AG09309 (cell line): ENCODE measurements at regions not wholly inside any gene's neighbourhood (a gene's known extent, or its start where the extent isn't known, plus 50 kb on each side); places are given as distances from the start of the nearest gene placed in this dataset.

Experiments used
- DNase-seq: peaks from one replicate; pipeline ENCODE4 v3.0.0-alpha.2; 2010; ENCODE audit warnings: low read depth
- H3K4me3 ChIP-seq: 2 replicates; pipeline ENCODE4 v1.5.1; 2011; ENCODE audit warnings: mild to moderate bottlenecking, low read depth, low read length, moderate library complexity; ENCODE audit not compliant: control insufficient read depth
- CTCF ChIP-seq: IDR thresholded peaks from 2 replicates; pipeline ENCODE4 v1.5.1; 2011; ENCODE audit warnings: mild to moderate bottlenecking, low read depth, low read length, inconsistent platforms; ENCODE audit not compliant: insufficient read depth, control insufficient read depth; ENCODE audit errors: missing control alignments

- no peak for DNase-seq
- TF ChIP-seq CTCF, result no peak
- no peak overlapping the region for H3K4me3 ChIP-seq
Measured at GRCh38 chr13:26973946-26974345, 197.7 kb downstream of the USP12 start.

- TF ChIP-seq CTCF, result no peak
- DNase-seq, result no peak
- H3K4me3 ChIP-seq, result no peak overlapping the region
Measured at GRCh38 chr13:26973295-26973694, 198.3 kb downstream of the USP12 start.

GRCh38 chr13:26971990-26972887 lies 199.4 kb downstream of the USP12 start:
- TF ChIP-seq CTCF, result no peak
- DNase-seq, result no peak
- H3K4me3 ChIP-seq, result no peak overlapping the region

- no peak for TF ChIP-seq CTCF
- no peak for DNase-seq
- no peak overlapping the region for H3K4me3 ChIP-seq
Measured at GRCh38 chr13:26968431-26969341, 202.9 kb downstream of the USP12 start.

GRCh38 chr13:26967119-26968038 lies 204.2 kb downstream of the USP12 start:
- no peak for TF ChIP-seq CTCF
- DNase-seq, result no peak
- H3K4me3 ChIP-seq, result no peak overlapping the region

- no peak overlapping the region for H3K4me3 ChIP-seq
- DNase-seq, result no peak
- no peak for TF ChIP-seq CTCF
Measured at GRCh38 chr13:26966701-26967080, 204.9 kb downstream of the USP12 start.
